ENCODE measurements at regions not wholly inside any gene's neighbourhood (a gene's known extent, or its start where the extent isn't known, plus 50 kb on each side); places are given as distances from the start of the nearest gene placed in this dataset.

- CTCF ChIA-PET = no interaction called here
- no peaks in the 10 kb centered on the region for H3K9me3 Mint-ChIP-seq
- H3K4me1 ChIP-seq (ENCODE audit: insufficient read depth, low read length) = no peaks in the 10 kb centered on the region
- no peaks in the 10 kb centered on the region for H3K36me3 ChIP-seq (ENCODE audit: insufficient read depth, low read length)
- DNase-seq = no peak
- H3K4me3 Mint-ChIP-seq = no peak overlapping the region
- H3K36me3 Mint-ChIP-seq = peaks cover 0 to 4% (median 0%) of the 10 kb centered on the region in 3 donors
- no peak overlapping the region for H3K27ac ChIP-seq (ENCODE audit: low read depth, low read length)
- H3K4me1 Mint-ChIP-seq = peaks cover 6 to 10% (median 8%) of the 10 kb centered on the region in 3 donors
- peaks cover under 1 to 10% of the 10 kb centered on the region in 2 donors for H3K27me3 Mint-ChIP-seq
- H3K27ac Mint-ChIP-seq = no peak overlapping the region
- no peaks in the 10 kb centered on the region for H3K9me3 ChIP-seq (ENCODE audit: low read length)
- H3K4me3 ChIP-seq (ENCODE audit: low read length) = no peak overlapping the region
- POLR2A ChIA-PET = no interaction called here
- no peaks in the 10 kb centered on the region for H3K27me3 ChIP-seq (ENCODE audit: insufficient read depth, low read length, poor library complexity, severe bottlenecking)
Observed at GRCh38 chr5:100749771-100750284, 153.3 kb downstream of the ST8SIA4 start.

- POLR2A ChIA-PET = no interaction called here
- Mint-ChIP-seq H3K27me3 (peaks cover 2 to 15% of the 10 kb centered on the region in 2 donors), H3K4me3 (no peak overlapping the region), H3K27ac (no peak overlapping the region), H3K4me1 (no peaks in the 10 kb centered on the region), H3K36me3 (peaks cover 0 to 4% (median 0%) of the 10 kb centered on the region in 3 donors), H3K9me3 (no peaks in the 10 kb centered on the region)
- Histone ChIP-seq H3K4me3 (ENCODE audit: low read length) (no peak overlapping the region), H3K36me3 (ENCODE audit: insufficient read depth, low read length) (no peaks in the 10 kb centered on the region), H3K27me3 (ENCODE audit: insufficient read depth, low read length, poor library complexity, severe bottlenecking) (no peaks in the 10 kb centered on the region), H3K9me3 (ENCODE audit: low read length) (no peaks in the 10 kb centered on the region), H3K4me1 (ENCODE audit: insufficient read depth, low read length) (no peaks in the 10 kb centered on the region), H3K27ac (ENCODE audit: low read depth, low read length) (no peak overlapping the region)
- no peak for DNase-seq
- CTCF ChIA-PET = no interaction called here
Observed at GRCh38 chr5:100755435-100755834, 147.6 kb downstream of the ST8SIA4 start.

Data from CD8-positive, alpha-beta memory T cell (primary cell).